Endodermal cell (in vitro differentiated cells): ENCODE measurements at regions not wholly inside any gene's neighbourhood (a gene's known extent, or its start where the extent isn't known, plus 50 kb on each side); places are given as distances from the start of the nearest gene placed in this dataset.

Experiments used
- DNase-seq: peaks from one replicate; pipeline ENCODE4 v3.0.0-alpha.2; 2017
- H3K27ac ChIP-seq: 2 replicates; pipeline ENCODE4 v1.5.1; 2013; ENCODE audit warnings: mild to moderate bottlenecking, low read depth, low read length, moderate library complexity
- H3K27me3 ChIP-seq: 2 replicates; pipeline ENCODE4 v1.6.1; 2013; ENCODE audit warnings: mild to moderate bottlenecking, low read length, moderate library complexity; ENCODE audit not compliant: insufficient read depth, control insufficient read depth, poor library complexity, severe bottlenecking
- H3K36me3 ChIP-seq: 2 replicates; pipeline ENCODE4 v1.7.0; 2013; ENCODE audit warnings: mild to moderate bottlenecking, low read length, moderate library complexity; ENCODE audit not compliant: control insufficient read depth, insufficient read depth
- H3K4me1 ChIP-seq: one replicate; pipeline ENCODE4 v1.7.0; 2013; ENCODE audit warnings: low read length; ENCODE audit not compliant: control insufficient read depth, insufficient read depth
- H3K4me3 ChIP-seq: 2 replicates; pipeline ENCODE4 v1.5.1; 2013; ENCODE audit warnings: mild to moderate bottlenecking, low read length, moderate library complexity
- H3K9ac ChIP-seq: 2 replicates; pipeline ENCODE4 v1.6.1; 2013; ENCODE audit warnings: mild to moderate bottlenecking, low read length, moderate library complexity; ENCODE audit not compliant: poor library complexity, severe bottlenecking; ENCODE audit errors: extremely low read depth
- H3K9me3 ChIP-seq: 2 replicates; pipeline ENCODE4 v1.6.1; 2013; ENCODE audit warnings: mild to moderate bottlenecking, low read length, moderate library complexity; ENCODE audit not compliant: control insufficient read depth
- H3K27ac Mint-ChIP-seq: 2 replicates; pipeline ENCODE4 v1.8.0; 2020; ENCODE audit warnings: mixed read lengths
- H3K27me3 Mint-ChIP-seq: 2 replicates; pipeline ENCODE4 v1.8.0; 2021; ENCODE audit warnings: mild to moderate bottlenecking, mixed read lengths; ENCODE audit not compliant: insufficient read depth
- H3K36me3 Mint-ChIP-seq: 2 replicates; pipeline ENCODE4 v1.8.0; 2020; ENCODE audit warnings: low read depth, mixed read lengths
- H3K4me1 Mint-ChIP-seq: 2 replicates; pipeline ENCODE4 v1.8.0; 2020; ENCODE audit warnings: mixed read lengths
- H3K4me3 Mint-ChIP-seq: 2 replicates; pipeline ENCODE4 v1.8.0; 2020; ENCODE audit warnings: mild to moderate bottlenecking, moderate library complexity, mixed read lengths
- H3K9me3 Mint-ChIP-seq: 2 replicates; pipeline ENCODE4 v1.8.0; 2020; ENCODE audit warnings: mild to moderate bottlenecking, mixed read lengths
- WGBS, 2 experiments: methylation state at CpG; one replicate each; pipeline versions ENCODE4 v1.1.5 to v1.1.7; 2013; ENCODE audit warnings: missing lambda C conversion rate in 2 of 2, mixed read lengths in 1 of 2; ENCODE audit not compliant: insufficient coverage in 1 of 2, insufficient read length in 1 of 2; 5-methylcytosine and 5-hydroxymethylcytosine counted together
- TF ChIP-seq, protein P1 (sequence below): fragments of 200-600 bp; sonication (generic); conservative IDR thresholded peaks from 2 replicates; pipeline ENCODE4 v1.5.0; 2021; ENCODE audit warnings: antibody characterized with exemption, mild to moderate bottlenecking

DNA sequence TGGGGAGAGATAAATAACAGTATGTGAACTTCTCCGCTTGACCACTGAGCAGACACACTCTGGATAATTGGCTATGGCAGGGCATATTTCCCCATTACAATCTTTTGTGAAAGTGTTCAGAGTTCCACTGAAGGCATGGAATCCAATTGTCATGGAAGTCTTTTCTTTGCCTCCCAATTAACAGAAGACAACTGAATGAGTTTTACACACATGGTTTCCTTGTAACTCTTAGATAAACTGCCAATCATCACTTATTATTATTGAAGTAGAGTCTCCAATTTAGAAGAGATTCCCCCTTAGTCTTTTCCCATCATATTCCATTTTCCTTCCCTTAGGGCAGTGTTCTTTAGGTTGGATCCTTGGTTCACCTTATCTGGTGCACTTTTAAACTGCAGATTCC lies 308.3 kb downstream of the NR2F2 start:
- Mint-ChIP-seq H3K27ac (no peak overlapping the region), H3K9me3 (no peaks in the 10 kb centered on the region), H3K36me3 (peaks cover 2% of the 10 kb centered on the region), H3K4me1 (no peaks in the 10 kb centered on the region), H3K27me3 (no peaks in the 10 kb centered on the region), H3K4me3 (no peak overlapping the region)
- TF ChIP-seq, protein P1, sequence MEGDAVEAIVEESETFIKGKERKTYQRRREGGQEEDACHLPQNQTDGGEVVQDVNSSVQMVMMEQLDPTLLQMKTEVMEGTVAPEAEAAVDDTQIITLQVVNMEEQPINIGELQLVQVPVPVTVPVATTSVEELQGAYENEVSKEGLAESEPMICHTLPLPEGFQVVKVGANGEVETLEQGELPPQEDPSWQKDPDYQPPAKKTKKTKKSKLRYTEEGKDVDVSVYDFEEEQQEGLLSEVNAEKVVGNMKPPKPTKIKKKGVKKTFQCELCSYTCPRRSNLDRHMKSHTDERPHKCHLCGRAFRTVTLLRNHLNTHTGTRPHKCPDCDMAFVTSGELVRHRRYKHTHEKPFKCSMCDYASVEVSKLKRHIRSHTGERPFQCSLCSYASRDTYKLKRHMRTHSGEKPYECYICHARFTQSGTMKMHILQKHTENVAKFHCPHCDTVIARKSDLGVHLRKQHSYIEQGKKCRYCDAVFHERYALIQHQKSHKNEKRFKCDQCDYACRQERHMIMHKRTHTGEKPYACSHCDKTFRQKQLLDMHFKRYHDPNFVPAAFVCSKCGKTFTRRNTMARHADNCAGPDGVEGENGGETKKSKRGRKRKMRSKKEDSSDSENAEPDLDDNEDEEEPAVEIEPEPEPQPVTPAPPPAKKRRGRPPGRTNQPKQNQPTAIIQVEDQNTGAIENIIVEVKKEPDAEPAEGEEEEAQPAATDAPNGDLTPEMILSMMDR = no peak
- H3K4me1 ChIP-seq = no peaks in the 10 kb centered on the region
- WGBS, 2 experiments = 90 to 100% methylated on average over 1 of the region's 1 CpG
- H3K9ac ChIP-seq = no peak overlapping the region
- H3K36me3 ChIP-seq = no peaks in the 10 kb centered on the region
- no peak overlapping the region for H3K27ac ChIP-seq
- H3K4me3 ChIP-seq = no peak overlapping the region
- no peaks in the 10 kb centered on the region for H3K9me3 ChIP-seq
- no peak for DNase-seq
- H3K27me3 ChIP-seq = no peaks in the 10 kb centered on the region

DNA sequence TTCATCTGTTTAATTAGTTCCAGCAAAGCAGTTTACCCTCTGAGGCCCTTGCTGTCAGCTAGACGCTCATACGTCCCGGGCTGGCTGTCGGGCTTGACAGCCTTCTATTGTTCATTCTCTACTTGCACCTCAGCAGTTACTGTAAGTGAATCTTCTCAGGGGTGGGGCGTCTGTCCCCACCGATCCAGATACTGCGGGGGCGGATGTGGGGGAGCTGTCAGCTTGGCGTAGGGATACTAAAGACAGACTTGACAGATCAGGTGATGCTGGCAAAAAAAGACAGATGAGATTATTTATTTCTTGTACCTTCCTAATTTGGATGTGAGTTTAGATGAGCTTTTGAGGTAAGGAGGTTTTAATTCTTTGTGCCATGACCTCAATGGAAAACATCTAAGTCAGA lies 315.3 kb downstream of the NR2F2 start:
- DNase-seq = no peak
- Mint-ChIP-seq H3K27ac (no peak overlapping the region), H3K27me3 (no peaks in the 10 kb centered on the region), H3K36me3 (peaks cover 2% of the 10 kb centered on the region), H3K4me1 (no peaks in the 10 kb centered on the region), H3K9me3 (no peaks in the 10 kb centered on the region), H3K4me3 (no peak overlapping the region)
- Histone ChIP-seq H3K27ac (no peak overlapping the region), H3K27me3 (no peaks in the 10 kb centered on the region), H3K9me3 (no peaks in the 10 kb centered on the region), H3K9ac (no peak overlapping the region), H3K4me3 (no peak overlapping the region), H3K36me3 (no peaks in the 10 kb centered on the region), H3K4me1 (no peaks in the 10 kb centered on the region)
- TF ChIP-seq, protein P1 = no peak
- 78 to 92% methylated on average over 5 to 9 of the region's 9 CpGs for WGBS, 2 experiments

DNA sequence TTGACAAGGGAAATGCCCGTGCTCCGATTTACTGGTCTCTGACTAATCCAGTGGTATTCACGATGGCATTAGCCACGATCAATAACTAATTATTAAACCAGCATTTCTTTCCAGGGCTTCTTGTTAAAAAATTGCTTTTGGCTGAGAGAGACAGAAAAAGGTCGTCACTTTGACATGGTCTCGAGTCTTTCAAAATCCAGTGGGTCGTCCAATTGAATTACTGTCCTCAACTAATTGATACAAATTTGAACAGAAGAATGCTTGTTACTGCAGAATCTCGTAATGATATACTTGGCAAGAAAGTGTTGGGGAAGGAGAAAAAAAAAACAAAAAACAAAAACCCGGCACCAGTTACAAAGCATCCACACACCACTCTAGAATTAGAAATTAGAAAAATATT lies 318.4 kb downstream of the NR2F2 start:
- Mint-ChIP-seq H3K4me3 (no peak overlapping the region), H3K27ac (no peak overlapping the region), H3K36me3 (no peaks in the 10 kb centered on the region), H3K4me1 (no peaks in the 10 kb centered on the region), H3K27me3 (no peaks in the 10 kb centered on the region), H3K9me3 (no peaks in the 10 kb centered on the region)
- WGBS, 2 experiments = 70 to 91% methylated on average over 3 to 7 of the region's 9 CpGs
- Histone ChIP-seq H3K27ac (no peak overlapping the region), H3K36me3 (no peaks in the 10 kb centered on the region), H3K4me1 (no peaks in the 10 kb centered on the region), H3K4me3 (no peak overlapping the region), H3K9ac (no peak overlapping the region), H3K27me3 (no peaks in the 10 kb centered on the region), H3K9me3 (no peaks in the 10 kb centered on the region)
- no peak for DNase-seq
- TF ChIP-seq, protein P1 = no peak
